ENCODE measurements at regions not wholly inside any gene's neighbourhood (a gene's known extent, or its start where the extent isn't known, plus 50 kb on each side); places are given as distances from the start of the nearest gene placed in this dataset.
"Not testable (repeated sequence)": the region's sequence is repeated elsewhere in the genome, so short reads cannot be mapped to it uniquely, and the experiment has no call there.

GRCh38 chr5:99581204-99581603 lies 652.4 kb upstream of the CHD1 start:
- not testable (repeated sequence) for TF ChIP-seq CTCF (IDR thresholded peaks at IDR 0.05); ZFX (IDR thresholded peaks at IDR 0.05; ENCODE audit: borderline replicate concordance)
